ENCODE measurements at regions not wholly inside any gene's neighbourhood (a gene's known extent, or its start where the extent isn't known, plus 50 kb on each side); places are given as distances from the start of the nearest gene placed in this dataset.

- TF ChIP-seq REST (IDR thresholded peaks at IDR 0.05; ENCODE audit: insufficient read depth in 1 of 2, low read depth in 2 of 2, low read length in 2 of 2) (no peak), SIN3A (IDR thresholded peaks at IDR 0.05; ENCODE audit: borderline replicate concordance, insufficient read depth, low read length) (no peak), POLR2AphosphoS5 (IDR thresholded peaks at IDR 0.05; ENCODE audit: low read depth, low read length) (no peak), TAF1 (IDR thresholded peaks at IDR 0.05; ENCODE audit: borderline replicate concordance, insufficient read depth, low read length) (no peak), FOXP2 (optimal IDR thresholded peaks at IDR 0.05; ENCODE audit: borderline replicate concordance, extremely low read depth, extremely low read length, insufficient read depth) (no peak)
Measured at GRCh38 chr18:43578706-43579105, 301.4 kb upstream of the SYT4 start.

GRCh38 chr18:43581936-43582519, 304.7 kb upstream of the SYT4 start:
- no peak for TF ChIP-seq TAF1 (IDR thresholded peaks at IDR 0.05; ENCODE audit: borderline replicate concordance, insufficient read depth, low read length)
- no peak for TF ChIP-seq SIN3A (IDR thresholded peaks at IDR 0.05; ENCODE audit: borderline replicate concordance, insufficient read depth, low read length)

GRCh38 chr18:43587538-43588153, 310.4 kb upstream of the SYT4 start:
- TF ChIP-seq REST (IDR thresholded peaks at IDR 0.05; ENCODE audit: insufficient read depth in 1 of 2, low read depth in 2 of 2, low read length in 2 of 2) (no peak), POLR2AphosphoS5 (IDR thresholded peaks at IDR 0.05; ENCODE audit: low read depth, low read length) (no peak), SIN3A (IDR thresholded peaks at IDR 0.05; ENCODE audit: borderline replicate concordance, insufficient read depth, low read length) (no peak), TAF1 (IDR thresholded peaks at IDR 0.05; ENCODE audit: borderline replicate concordance, insufficient read depth, low read length) (no peak), FOXP2 (optimal IDR thresholded peaks at IDR 0.05; ENCODE audit: borderline replicate concordance, extremely low read depth, extremely low read length, insufficient read depth) (no peak)

GRCh38 chr18:43588838-43589237, 311.5 kb upstream of the SYT4 start:
- TF ChIP-seq SIN3A (IDR thresholded peaks at IDR 0.05; ENCODE audit: borderline replicate concordance, insufficient read depth, low read length) = no peak
- TF ChIP-seq POLR2AphosphoS5 (IDR thresholded peaks at IDR 0.05; ENCODE audit: low read depth, low read length) = no peak
- TF ChIP-seq TAF1 (IDR thresholded peaks at IDR 0.05; ENCODE audit: borderline replicate concordance, insufficient read depth, low read length) = no peak
- no peak for TF ChIP-seq REST (IDR thresholded peaks at IDR 0.05; ENCODE audit: insufficient read depth in 1 of 2, low read depth in 2 of 2, low read length in 2 of 2)
- no peak for TF ChIP-seq FOXP2 (optimal IDR thresholded peaks at IDR 0.05; ENCODE audit: borderline replicate concordance, extremely low read depth, extremely low read length, insufficient read depth)

GRCh38 chr18:43589611-43590151, 312.4 kb upstream of the SYT4 start:
- TF ChIP-seq REST (IDR thresholded peaks at IDR 0.05; ENCODE audit: insufficient read depth in 1 of 2, low read depth in 2 of 2, low read length in 2 of 2) (no peak), FOXP2 (optimal IDR thresholded peaks at IDR 0.05; ENCODE audit: borderline replicate concordance, extremely low read depth, extremely low read length, insufficient read depth) (no peak), POLR2AphosphoS5 (IDR thresholded peaks at IDR 0.05; ENCODE audit: low read depth, low read length) (no peak), TAF1 (IDR thresholded peaks at IDR 0.05; ENCODE audit: borderline replicate concordance, insufficient read depth, low read length) (no peak), SIN3A (IDR thresholded peaks at IDR 0.05; ENCODE audit: borderline replicate concordance, insufficient read depth, low read length) (no peak)

Measured in PFSK-1 (cell line).